ENCODE measurements at regions not wholly inside any gene's neighbourhood (a gene's known extent, or its start where the extent isn't known, plus 50 kb on each side); places are given as distances from the start of the nearest gene placed in this dataset.
"Not testable (repeated sequence)": the region's sequence is repeated elsewhere in the genome, so short reads cannot be mapped to it uniquely, and the experiment has no call there.

DNA sequence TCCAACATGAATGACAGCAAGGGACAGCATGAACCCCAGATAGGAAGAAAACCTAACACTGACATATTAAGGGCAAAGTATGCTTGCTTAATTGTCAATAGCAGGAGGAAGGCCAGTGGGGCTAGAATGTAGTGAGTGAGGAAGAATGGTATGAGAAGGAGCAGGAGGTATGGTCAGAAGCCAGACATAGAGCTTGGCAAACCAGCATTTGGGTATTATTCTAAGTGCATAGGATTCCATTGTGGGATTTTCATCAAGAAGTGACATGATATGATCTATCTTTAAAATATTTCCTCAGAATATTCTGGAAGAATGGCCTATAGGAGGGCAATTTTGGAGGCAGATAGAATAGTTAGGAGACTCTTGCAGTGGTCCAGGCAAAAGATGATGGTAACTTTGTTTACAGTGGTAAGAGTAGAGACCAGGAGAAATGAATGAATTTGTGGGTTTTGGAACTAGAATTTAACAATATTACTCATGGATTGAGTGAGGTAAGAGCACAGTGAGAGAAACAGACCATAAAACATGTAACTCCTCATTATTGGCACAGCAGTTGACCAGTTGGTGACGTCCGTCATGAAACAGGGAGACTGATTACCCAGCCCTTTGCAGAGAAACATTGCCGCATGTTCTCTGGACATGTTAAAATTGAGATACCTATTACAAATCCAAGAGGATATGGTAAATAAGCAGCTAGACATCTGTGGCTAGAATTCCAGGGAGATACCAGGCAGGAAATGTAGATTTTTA, 246.5 kb upstream of the HS3ST1 start:
- DNase-seq (ENCODE audit: low read depth, low spot score) = no peak
- no peak for TF ChIP-seq POLR2AphosphoS5 (IDR thresholded peaks at IDR 0.05; ENCODE audit: borderline replicate concordance, low read depth, low read length)
- TF ChIP-seq EZH2 (IDR thresholded peaks at IDR 0.05) = no peak
- TF ChIP-seq FOXP2 (optimal IDR thresholded peaks at IDR 0.05; ENCODE audit: control extremely low read depth, extremely low read length, insufficient read depth) = no peak
- H3K9me3 ChIP-seq (ENCODE audit: low read depth, low read length) = no peaks in the 10 kb centered on the region
- H3K4me3 ChIP-seq = no peak overlapping the region
- H3K36me3 ChIP-seq (ENCODE audit: insufficient read depth, low read length) = no peaks in the 10 kb centered on the region
- H3K9ac ChIP-seq (ENCODE audit: insufficient read length) = no peak overlapping the region
- no peak overlapping the region for H3K27ac ChIP-seq

DNA sequence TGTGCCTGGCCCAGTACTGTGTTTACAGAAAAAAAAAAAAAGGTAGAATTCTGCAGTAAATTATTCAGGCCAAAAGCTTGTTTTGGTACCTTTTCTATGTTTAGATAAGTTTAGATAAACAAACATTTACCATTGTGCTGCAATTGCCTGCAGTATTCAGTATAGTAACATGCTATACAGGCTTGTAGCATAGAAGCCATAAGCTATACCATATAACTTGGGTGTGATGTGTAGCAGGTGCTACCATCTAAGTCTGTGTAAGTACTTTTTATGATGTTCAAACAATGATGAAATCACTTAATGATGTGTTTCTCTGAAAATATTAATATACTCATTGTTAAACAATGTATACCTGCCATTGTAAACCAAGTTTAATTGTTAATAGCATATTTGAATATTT, 241.6 kb upstream of the HS3ST1 start:
- TF ChIP-seq FOXP2 (optimal IDR thresholded peaks at IDR 0.05; ENCODE audit: control extremely low read depth, extremely low read length, insufficient read depth) (no peak), EZH2 (IDR thresholded peaks at IDR 0.05) (no peak), POLR2AphosphoS5 (IDR thresholded peaks at IDR 0.05; ENCODE audit: borderline replicate concordance, low read depth, low read length) (no peak)

DNA sequence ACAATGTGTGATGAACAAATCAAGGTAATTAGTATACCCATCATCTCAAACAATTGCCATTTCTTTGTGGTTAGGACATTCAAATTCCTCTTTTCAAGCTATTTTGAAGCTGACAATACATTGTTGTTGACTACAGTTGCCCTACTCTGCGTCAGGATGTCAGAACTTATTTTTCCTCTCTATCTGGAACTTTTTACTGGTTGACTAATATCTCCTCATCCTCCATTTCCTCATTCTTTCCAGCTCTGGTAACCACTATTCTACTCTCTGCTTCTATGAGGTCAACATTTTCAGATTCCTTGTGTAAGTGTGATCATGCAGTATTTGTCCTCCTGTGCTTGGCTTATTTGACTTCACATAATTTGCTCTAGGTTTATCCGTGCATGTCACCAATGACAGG, 240.5 kb upstream of the HS3ST1 start:
- no peak for DNase-seq (ENCODE audit: low read depth, low spot score)
- Histone ChIP-seq H3K9me3 (ENCODE audit: low read depth, low read length) (no peaks in the 10 kb centered on the region), H3K9ac (ENCODE audit: insufficient read length) (no peak overlapping the region), H3K36me3 (ENCODE audit: insufficient read depth, low read length) (no peaks in the 10 kb centered on the region), H3K4me3 (no peak overlapping the region), H3K27ac (no peak overlapping the region)
- no peak for TF ChIP-seq EZH2 (IDR thresholded peaks at IDR 0.05)
- TF ChIP-seq POLR2AphosphoS5 (IDR thresholded peaks at IDR 0.05; ENCODE audit: borderline replicate concordance, low read depth, low read length) = no peak
- no peak for TF ChIP-seq FOXP2 (optimal IDR thresholded peaks at IDR 0.05; ENCODE audit: control extremely low read depth, extremely low read length, insufficient read depth)

More for the DNA sequence above, 241.6 kb upstream of the HS3ST1 start:
- Histone ChIP-seq H3K4me3 (no peak overlapping the region), H3K27ac (no peak overlapping the region), H3K9ac (ENCODE audit: insufficient read length) (no peak overlapping the region), H3K36me3 (ENCODE audit: insufficient read depth, low read length) (no peaks in the 10 kb centered on the region), H3K9me3 (ENCODE audit: low read depth, low read length) (no peaks in the 10 kb centered on the region)
- no peak for DNase-seq (ENCODE audit: low read depth, low spot score)

DNA sequence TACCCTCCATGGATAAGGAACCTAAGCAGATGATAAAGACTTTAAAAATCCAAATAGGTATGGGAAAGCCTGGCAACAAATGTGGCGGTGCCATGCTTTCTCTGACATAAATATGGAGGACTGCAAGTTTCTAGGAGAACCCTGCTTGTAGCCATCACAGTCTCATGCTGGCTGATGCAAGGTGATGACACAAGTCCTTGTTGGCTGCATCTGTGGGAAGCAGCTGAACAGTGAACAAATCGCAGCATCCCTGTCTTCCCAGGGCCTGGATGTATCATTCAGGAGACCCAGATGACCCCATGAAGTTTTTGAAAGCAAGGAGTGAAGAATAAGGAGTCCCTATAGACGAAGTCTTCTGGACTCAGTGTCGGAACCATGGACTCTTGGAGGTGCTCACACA, 234.4 kb upstream of the HS3ST1 start:
- Histone ChIP-seq H3K9me3 (ENCODE audit: low read depth, low read length) (no peaks in the 10 kb centered on the region), H3K27ac (no peak overlapping the region), H3K9ac (ENCODE audit: insufficient read length) (no peak overlapping the region), H3K36me3 (ENCODE audit: insufficient read depth, low read length) (no peaks in the 10 kb centered on the region), H3K4me3 (no peak overlapping the region)
- DNase-seq (ENCODE audit: low read depth, low spot score) = no peak
- TF ChIP-seq EZH2 (IDR thresholded peaks at IDR 0.05) (no peak), POLR2AphosphoS5 (IDR thresholded peaks at IDR 0.05; ENCODE audit: borderline replicate concordance, low read depth, low read length) (no peak), FOXP2 (optimal IDR thresholded peaks at IDR 0.05; ENCODE audit: control extremely low read depth, extremely low read length, insufficient read depth) (no peak)

DNA sequence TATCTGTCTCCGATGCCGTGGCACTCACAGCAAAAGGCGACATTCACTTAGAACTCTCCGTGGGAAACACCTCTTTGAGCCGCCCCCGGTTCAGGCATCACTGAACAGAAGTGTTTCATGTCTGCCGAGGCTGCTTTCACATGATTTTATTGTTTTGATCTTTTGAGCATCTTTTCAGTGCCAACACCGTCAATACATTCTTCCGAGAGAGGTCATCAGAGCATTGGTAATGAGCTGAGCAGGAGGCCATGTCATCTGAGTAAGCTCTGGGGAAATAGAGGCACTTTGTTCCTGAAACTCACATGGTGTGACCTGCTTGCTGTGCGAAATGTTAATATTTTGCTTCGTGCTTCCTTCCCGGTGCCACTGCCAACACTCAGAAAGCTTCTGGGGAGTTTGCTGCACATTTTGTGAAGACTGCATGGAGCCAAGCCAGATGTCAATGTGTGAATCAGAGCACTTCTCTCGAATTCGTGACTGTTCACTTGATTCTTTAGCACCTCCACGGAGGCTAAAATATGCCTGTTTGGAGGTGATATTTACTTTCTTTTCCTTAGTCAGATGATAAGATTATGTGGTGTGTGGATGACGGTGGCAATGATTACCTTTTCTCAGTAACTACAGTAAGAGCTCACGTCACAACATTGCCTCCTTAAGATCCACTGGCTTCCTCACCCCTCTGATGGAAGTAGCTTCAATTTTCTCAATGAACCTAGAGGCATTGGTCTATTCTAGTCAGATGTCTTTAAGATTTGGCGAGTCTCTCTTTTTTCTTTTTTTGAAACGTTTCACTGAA, 222.3 kb upstream of the HS3ST1 start:
- no peaks in the 10 kb centered on the region for H3K36me3 ChIP-seq (ENCODE audit: insufficient read depth, low read length)
- no peaks in the 10 kb centered on the region for H3K9me3 ChIP-seq (ENCODE audit: low read depth, low read length)
- no peak overlapping the region for H3K9ac ChIP-seq (ENCODE audit: insufficient read length)
- no peak for DNase-seq (ENCODE audit: low read depth, low spot score)
- TF ChIP-seq FOXP2 (optimal IDR thresholded peaks at IDR 0.05; ENCODE audit: control extremely low read depth, extremely low read length, insufficient read depth) = no peak
- no peak for TF ChIP-seq POLR2AphosphoS5 (IDR thresholded peaks at IDR 0.05; ENCODE audit: borderline replicate concordance, low read depth, low read length)
- TF ChIP-seq EZH2 (IDR thresholded peaks at IDR 0.05) = no peak
- H3K4me3 ChIP-seq = no peak overlapping the region
- H3K27ac ChIP-seq = no peak overlapping the region

DNA sequence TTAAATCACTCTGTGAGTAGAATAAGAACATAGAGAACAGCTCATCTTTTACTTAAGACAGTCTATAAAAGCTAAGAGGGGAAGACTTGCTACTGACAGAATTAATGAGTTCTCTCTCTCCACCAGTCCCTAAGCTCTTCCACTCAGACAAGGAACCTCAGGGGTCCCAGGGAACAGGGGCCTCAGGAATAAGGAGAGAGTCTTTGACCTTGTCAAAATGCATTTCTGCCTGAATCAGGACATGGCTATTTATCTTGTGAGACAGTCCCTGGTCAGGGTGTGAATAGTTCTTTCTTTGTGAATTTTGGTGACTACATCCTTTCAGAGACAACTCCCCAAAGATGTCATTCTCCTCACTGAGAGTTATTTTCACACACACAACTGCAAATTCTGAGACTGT, 218.7 kb upstream of the HS3ST1 start:
- Histone ChIP-seq H3K9me3 (ENCODE audit: low read depth, low read length) (no peaks in the 10 kb centered on the region), H3K9ac (ENCODE audit: insufficient read length) (no peak overlapping the region), H3K36me3 (ENCODE audit: insufficient read depth, low read length) (no peaks in the 10 kb centered on the region), H3K27ac (no peak overlapping the region), H3K4me3 (no peak overlapping the region)
- no peak for DNase-seq (ENCODE audit: low read depth, low spot score)
- no peak for TF ChIP-seq POLR2AphosphoS5 (IDR thresholded peaks at IDR 0.05; ENCODE audit: borderline replicate concordance, low read depth, low read length)
- TF ChIP-seq FOXP2 (optimal IDR thresholded peaks at IDR 0.05; ENCODE audit: control extremely low read depth, extremely low read length, insufficient read depth) = no peak
- no peak for TF ChIP-seq EZH2 (IDR thresholded peaks at IDR 0.05)

DNA sequence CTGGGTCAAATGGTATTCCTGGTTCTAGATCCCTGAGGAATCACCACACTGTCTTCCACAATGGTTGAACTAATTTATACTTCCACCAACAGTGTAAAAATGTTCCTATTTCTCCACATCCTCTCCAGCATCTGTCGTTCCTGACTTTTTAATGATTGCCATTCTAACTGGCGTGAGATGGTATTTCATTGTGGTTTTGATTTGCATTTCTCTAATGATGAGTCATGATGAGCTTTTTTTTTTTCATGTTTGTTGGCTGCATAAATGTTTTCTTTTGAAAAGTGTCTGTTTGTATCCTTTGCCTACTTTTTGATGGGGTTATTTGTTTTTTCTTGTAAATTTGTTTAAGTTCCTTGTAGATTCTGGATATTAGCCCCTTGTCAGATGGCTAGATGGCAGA, 214.4 kb upstream of the HS3ST1 start:
- H3K4me3 ChIP-seq; H3K9me3 ChIP-seq (ENCODE audit: low read depth, low read length); H3K9ac ChIP-seq (ENCODE audit: insufficient read length); H3K27ac ChIP-seq; H3K36me3 ChIP-seq (ENCODE audit: insufficient read depth, low read length); DNase-seq (ENCODE audit: low read depth, low spot score): not testable (repeated sequence)

DNA sequence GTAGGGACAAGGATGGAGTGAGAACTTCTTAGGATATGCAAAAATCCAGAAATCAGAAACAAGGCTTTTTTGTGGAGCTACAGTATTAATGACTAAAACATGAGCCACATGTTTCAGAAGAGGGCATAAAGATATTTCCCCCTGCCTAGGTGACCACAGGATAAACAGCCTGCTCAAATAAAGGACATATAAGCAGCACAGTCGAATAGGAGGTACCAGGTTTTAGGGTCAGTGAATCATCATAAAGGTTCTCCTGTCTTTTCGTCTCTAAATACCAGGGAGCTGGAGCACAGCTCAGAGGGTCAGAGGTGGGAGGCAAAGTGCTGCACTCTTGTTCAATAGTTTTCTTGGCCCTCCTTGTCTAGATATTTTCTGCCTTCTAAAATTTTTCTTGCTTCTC, 211.9 kb upstream of the HS3ST1 start:
- Histone ChIP-seq H3K9ac (ENCODE audit: insufficient read length) (no peak overlapping the region), H3K36me3 (ENCODE audit: insufficient read depth, low read length) (no peaks in the 10 kb centered on the region), H3K27ac (no peak overlapping the region), H3K9me3 (ENCODE audit: low read depth, low read length) (no peaks in the 10 kb centered on the region), H3K4me3 (no peak overlapping the region)
- TF ChIP-seq POLR2AphosphoS5 (IDR thresholded peaks at IDR 0.05; ENCODE audit: borderline replicate concordance, low read depth, low read length) (no peak), EZH2 (IDR thresholded peaks at IDR 0.05) (no peak)
- no peak for DNase-seq (ENCODE audit: low read depth, low spot score)
